NT2/D1 (cell line): ENCODE measurements at regions not wholly inside any gene's neighbourhood (a gene's known extent, or its start where the extent isn't known, plus 50 kb on each side); places are given as distances from the start of the nearest gene placed in this dataset.

Source experiments
- YY1 ChIP-seq: IDR thresholded peaks from 2 replicates; pipeline ENCODE4 v1.6.1; 2011; ENCODE audit not compliant: insufficient read length, insufficient read depth
- ZNF274 ChIP-seq: IDR thresholded peaks from 2 replicates; pipeline ENCODE4 v1.6.1; 2011; ENCODE audit warnings: mild to moderate bottlenecking, low read depth, low read length

GRCh38 chr5:136694258-136694657 lies 328.9 kb upstream of the TRPC7 start:
- TF ChIP-seq ZNF274 (no peak), YY1 (no peak)
